ENCODE measurements at regions not wholly inside any gene's neighbourhood (a gene's known extent, or its start where the extent isn't known, plus 50 kb on each side); places are given as distances from the start of the nearest gene placed in this dataset.
"Not testable (repeated sequence)": the region's sequence is repeated elsewhere in the genome, so short reads cannot be mapped to it uniquely, and the experiment has no call there.

- no peak for DNase-seq
Observed at GRCh38 chr4:141464366-141464765, 172.0 kb upstream of the IL15 start.

DNA sequence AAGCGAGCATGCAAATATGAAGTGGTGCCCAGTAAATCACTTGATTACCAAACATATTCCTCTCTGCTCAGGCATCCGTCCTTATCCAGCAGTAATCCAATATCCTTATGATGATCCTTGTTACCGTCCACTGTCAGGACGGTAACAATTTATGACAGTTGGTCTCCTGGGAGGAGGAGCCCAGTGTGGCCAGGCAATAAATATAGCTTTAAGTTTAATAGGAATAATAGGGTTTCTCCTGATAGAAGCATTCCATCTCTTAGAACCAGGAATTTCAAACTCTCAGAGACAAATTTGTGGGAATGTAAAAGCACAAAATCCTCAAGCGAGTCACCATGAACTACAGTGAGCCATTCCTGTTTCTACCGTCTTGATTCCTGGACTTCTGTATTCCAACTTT is 171.2 kb upstream of the IL15 start:
- DNase-seq = no peak

GRCh38 chr4:141467225-141467624 is 169.2 kb upstream of the IL15 start:
- DNase-seq = no peak

DNA sequence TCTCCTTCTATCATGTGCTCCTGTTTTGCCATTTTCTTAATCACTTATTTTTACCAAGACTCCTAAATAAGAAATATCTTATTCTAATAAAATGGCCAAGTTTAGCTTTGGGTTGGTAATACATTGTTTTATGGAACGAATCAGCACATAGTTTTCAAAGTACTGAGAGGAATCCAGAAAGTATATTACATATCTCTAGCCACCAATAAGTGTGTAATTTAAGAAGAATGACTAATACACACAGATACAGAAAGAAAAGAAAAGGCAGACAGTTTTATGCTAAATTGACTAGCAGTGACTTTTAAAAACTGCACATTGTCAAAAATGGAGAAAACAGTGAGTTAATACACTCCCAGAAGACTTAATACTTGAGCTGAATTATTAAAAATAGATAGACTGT is 167.0 kb upstream of the IL15 start:
- DNase-seq = no peak

GRCh38 chr4:141473026-141473540 is 163.3 kb upstream of the IL15 start:
- DNase-seq = no peak

GRCh38 chr4:141473952-141474351 is 162.4 kb upstream of the IL15 start:
- no peak for DNase-seq

- DNase-seq = no peak
Observed at GRCh38 chr4:141480950-141481349, 155.4 kb upstream of the IL15 start.

DNA sequence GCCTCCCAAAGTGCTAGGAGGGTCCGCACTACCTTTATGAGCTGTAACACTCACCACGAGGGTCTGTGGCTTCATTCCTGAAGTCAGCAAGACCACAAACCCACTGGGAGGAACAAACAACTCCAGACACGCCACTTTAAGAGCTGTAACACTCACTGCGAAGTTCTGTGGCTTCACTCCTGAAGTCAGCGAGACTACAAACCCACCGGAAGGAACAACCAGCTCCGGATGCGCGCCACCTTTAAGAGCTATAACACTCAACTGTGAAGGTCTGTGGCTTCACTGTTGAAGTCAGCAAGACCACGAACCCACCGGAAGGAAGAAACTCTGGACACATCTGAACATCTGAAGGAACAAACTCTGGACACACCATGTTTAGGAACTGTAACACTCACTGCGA is 152.1 kb upstream of the IL15 start:
- DNase-seq = not testable (repeated sequence)

- DNase-seq = no peak
Observed at GRCh38 chr4:141486375-141486997, 149.9 kb upstream of the IL15 start.

DNA sequence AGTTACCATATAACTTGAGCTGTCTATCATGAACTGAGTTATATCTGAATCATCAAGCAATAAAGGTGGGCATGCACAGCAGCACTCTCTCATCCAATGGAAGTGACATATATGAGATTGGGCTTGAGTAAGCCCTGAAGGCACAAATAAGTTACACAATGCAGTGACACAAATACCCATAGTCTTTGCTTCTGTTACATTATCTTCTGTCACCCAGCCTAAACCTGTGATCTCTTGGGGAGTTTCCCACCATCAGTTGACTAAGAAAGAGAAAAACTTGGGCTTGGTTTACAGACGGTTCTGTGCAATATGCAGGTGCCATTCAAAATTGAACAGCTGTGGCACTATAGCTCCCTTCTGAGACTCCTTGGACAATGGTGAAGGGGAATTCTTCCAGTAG is 138.8 kb upstream of the IL15 start:
- DNase-seq = no peak

DNA sequence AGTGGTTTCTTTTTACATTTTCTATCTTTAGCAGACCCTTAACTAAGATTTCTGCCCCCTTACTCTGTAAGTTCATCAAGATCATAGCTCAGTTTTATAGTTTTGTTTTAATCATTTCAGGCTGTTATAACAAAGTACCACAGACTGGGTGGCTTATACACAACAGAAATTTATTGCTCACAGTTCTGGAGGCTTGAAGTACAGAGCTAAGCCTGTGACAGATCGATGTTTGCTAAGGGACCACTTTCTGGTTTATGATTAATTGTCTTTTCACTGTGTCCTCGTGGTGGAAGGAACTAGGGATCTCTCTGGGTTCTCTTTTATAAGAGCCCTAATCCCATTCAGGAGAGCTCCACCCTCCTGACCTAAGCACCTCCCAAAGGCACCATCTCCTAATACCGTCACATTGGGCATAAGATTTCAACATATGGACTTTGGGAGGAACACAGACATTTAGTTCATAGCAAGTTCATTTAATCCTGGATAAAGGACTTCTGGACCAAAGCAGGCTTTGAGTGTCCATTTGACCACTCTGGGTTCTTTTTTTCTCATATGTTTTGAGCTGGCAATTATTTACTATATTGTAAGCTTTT is 137.0 kb upstream of the IL15 start:
- DNase-seq = no peak

GRCh38 chr4:141501395-141501794 is 135.0 kb upstream of the IL15 start:
- DNase-seq = no peak

DNA sequence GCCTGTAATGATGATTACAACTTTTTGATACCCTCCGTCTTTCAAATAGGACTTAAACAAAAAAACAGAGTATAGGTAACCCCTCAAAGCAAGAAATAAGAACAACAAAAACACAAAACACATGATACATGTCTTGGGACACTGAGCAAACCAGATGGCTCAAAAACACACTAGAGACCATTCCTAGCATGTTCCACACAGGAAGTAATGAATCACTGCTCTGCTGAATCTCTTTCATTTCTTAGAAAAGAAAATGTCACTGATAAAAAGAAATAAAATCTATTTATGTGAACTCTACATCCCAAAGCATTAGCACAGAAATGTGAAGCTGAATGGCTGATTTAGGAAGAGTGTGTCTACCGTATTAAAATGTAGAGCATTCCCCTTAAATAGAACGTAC is 134.5 kb upstream of the IL15 start:
- no peak for DNase-seq

- DNase-seq = no peak
Observed at GRCh38 chr4:141502755-141503154, 133.6 kb upstream of the IL15 start.

- no peak for DNase-seq
Observed at GRCh38 chr4:141503260-141503659, 133.1 kb upstream of the IL15 start.

- DNase-seq = no peak
Observed at GRCh38 chr4:141511055-141511454, 125.3 kb upstream of the IL15 start.

GRCh38 chr4:141513866-141514265 is 122.5 kb upstream of the IL15 start:
- no peak for DNase-seq

DNA sequence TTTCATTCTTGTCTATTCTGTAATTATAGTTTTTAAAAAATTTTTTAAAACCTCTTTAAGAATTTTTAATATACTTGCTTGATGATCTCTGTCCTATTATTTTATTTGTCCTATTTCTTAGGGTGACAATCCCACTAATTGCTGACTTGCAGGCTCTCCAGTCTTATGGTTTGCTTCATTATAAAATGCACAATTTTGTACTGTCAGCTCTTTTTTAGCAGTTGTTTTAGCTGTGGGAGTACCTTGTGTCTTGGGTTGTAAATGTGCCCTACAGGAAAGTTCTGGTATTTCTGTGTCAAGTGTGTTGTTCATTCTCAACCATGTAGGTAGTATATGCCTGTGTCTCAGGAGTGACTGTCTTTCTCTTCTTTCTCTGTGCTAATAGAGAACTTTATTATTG is 118.2 kb upstream of the IL15 start:
- no peak for DNase-seq

DNA sequence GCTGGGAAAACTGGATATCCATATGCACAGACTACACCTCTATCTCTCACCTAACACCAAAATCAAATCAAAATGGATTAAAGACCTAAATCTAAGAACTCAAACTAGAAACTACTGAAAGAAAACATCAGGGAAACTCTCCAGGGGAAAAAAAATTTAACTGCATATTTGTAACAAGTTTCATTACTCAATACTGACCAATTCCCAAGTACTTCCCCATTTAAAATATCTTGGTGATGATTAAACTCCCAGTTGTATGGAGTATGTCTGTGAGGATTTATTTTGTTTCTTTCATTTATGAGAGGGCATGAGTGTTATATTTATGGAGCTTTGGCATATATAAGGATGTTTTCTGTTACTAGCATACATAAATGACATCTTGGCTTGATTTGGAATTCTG is 112.3 kb upstream of the IL15 start:
- no peak for DNase-seq

GRCh38 chr4:141524841-141525240 is 111.5 kb upstream of the IL15 start:
- no peak for DNase-seq

DNA sequence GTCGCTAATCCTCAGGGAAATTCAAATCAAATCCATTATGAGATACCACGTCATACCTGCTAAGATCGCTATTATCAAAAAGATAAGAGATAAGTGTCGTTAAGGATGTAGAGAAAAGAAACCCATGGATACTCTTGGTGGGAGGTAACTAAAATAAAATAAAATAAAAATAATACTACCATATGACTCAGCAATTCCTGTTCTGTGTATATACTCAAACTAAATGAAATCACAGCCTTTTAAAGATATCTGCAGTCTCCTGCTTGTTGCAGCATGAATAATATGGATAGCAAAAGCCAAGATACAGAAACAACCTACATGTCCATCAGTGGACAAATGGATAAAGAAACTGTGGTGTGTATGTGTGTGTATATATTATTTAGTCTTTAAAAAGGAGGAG is 105.8 kb upstream of the IL15 start:
- DNase-seq = no peak

DNA sequence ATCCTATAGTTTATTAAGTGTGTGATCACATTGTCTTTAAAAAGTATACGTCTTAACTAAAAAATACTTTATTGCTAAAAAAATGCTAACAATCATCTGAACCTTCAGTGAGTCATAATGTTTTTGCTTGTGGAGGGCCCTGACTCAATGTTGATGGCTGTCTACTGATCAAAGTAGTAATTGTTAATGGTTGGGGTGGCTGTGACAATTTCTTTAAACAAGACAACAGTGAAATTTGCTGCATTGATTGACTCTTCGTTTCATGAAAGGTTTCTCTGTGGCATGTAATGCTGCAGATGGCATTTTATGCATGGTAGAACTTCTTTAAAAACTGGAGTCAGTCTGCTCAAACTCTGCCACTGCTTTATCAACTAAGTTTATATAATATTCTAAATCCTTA is 101.4 kb upstream of the IL15 start:
- DNase-seq = no peak

GRCh38 chr4:141538001-141538400 is 98.4 kb upstream of the IL15 start:
- no peak for DNase-seq

- DNase-seq = no peak
Observed at GRCh38 chr4:141540643-141541042, 95.7 kb upstream of the IL15 start.

DNA sequence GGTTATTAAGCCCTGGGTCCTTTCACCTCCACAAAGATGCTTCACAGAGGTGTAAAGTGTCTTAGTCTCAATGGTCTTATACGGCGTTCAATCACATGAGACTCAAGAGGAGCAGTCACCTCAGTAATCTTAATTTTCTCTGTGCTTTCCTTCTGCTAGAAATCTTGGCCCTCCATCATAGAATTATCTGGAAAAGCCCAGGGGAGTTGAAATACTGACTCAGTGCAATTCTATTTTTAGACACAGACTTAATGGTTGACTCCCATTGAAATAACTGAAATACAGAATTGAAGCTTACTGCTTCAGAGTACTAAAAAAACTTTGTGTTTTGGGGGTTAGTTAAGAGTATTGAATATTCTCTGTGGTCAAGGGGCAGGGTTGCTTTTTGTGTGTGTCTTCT is 94.5 kb upstream of the IL15 start:
- DNase-seq = no peak

Measured in SHP77 treated with DMSO at 0.1 percent for 48 hours (cell line).